ENCODE measurements at regions not wholly inside any gene's neighbourhood (a gene's known extent, or its start where the extent isn't known, plus 50 kb on each side); places are given as distances from the start of the nearest gene placed in this dataset.

DNA sequence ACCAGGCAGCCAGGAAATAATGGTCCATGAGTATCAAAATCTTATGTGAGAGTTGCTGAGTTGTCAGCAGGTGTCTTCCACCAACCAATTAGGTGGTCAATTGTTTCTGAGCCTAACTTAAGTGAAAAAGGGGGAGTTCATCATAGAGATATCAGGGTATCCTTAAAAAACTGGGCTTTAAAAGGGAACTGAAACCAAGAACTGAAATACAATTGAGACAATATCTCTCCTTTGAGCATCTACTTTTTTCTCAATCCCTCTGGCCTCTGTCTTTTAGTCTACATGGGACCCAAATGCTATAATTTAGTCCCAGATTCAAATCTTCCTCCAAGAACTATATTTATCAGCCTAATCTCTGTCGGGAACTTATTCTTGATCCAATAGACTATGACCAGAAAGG lies 201.0 kb downstream of the BTG1 start:
- ATAC-seq (no peak), DNase-seq (no peak)
- intact Hi-C loops (cut with micrococcal nuclease), result no loop called here

DNA sequence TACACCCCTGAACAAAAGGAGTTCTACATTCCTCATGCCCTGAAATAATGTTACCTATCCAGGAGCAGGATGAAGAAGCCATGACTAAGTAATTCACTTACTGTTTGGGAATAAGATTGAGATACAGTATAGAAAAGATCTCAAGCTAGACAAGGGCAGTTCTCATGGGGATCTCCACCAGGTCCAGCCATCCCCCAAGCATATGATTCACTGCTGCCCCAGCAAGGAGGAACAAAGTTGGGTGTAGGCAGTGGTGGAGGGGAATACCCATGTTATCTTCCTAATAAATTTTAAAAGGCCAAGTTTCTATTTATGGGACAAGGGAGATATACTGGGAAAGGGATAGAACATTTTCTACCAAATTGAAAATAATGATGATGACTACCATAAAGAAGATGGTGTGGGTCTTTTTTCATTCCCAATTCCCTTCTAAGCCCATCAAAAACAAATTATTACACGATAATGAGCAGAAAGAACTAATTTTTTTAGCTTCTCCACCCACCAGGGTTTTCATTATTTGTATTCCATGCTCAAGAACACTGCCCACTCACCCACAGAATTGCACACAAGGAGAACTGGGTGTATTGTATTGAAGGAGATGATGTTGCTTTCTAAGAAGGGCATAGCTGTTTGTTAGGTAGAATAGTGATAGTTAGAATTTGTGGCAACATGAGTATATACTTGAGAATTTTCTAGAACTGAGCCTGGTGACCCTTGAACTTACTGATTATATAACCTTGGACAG lies 204.6 kb downstream of the BTG1 start:
- ATAC-seq (no peak), DNase-seq (no peak)
- intact Hi-C loops (cut with micrococcal nuclease), result no loop called here

DNA sequence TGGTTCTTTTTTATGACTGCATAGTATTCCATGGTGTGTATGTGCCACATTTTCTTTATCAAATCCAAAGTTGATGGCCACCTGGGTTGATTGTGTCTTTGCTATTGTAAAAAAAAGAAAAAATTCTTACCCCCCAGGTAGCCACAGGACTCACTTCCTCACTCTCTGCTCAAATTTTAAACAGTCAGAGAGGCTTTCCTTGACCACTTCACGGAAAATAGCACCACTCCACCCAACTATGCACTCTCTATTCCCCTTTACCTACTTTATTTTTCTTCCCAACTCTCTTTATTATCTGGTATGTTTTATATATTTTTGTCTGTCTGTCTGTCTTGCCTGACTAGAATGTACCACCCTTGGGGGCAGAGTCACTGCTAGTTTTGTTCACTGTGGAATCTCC lies 205.3 kb downstream of the BTG1 start:
- DNase-seq, result no peak
- ATAC-seq, result no peak
- intact Hi-C loops (cut with micrococcal nuclease), result no loop called here

GRCh38 chr12:91937706-91938105 lies 207.9 kb downstream of the BTG1 start:
- DNase-seq (no peak), ATAC-seq (no peak)
- intact Hi-C loops (cut with micrococcal nuclease), result no loop called here

- intact Hi-C loops (cut with micrococcal nuclease), result no loop called here
- no peak for ATAC-seq
- no peak for DNase-seq
Observed at GRCh38 chr12:91937009-91937408, 208.6 kb downstream of the BTG1 start.

DNA sequence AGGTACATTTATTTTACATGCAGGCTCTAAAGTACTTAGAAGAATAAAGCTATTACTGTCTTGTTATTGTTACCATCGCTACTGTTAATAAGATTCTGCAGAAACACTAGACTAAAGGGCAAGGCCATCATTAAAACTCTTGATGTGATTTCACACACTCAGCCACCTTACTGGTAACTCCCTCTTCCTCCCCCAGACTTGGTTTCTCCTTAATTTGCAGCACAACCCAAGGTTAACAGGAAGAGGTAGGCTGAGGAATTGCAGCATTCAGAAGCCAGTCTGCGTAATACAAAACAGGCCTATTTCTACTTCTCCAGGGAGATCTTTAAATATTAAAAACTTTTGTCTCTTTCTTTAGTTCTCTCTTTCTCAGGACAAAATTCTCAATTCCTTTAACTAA lies 210.3 kb downstream of the BTG1 start:
- no peak for ATAC-seq
- intact Hi-C loops (cut with micrococcal nuclease), result no loop called here
- DNase-seq, result no peak

DNA sequence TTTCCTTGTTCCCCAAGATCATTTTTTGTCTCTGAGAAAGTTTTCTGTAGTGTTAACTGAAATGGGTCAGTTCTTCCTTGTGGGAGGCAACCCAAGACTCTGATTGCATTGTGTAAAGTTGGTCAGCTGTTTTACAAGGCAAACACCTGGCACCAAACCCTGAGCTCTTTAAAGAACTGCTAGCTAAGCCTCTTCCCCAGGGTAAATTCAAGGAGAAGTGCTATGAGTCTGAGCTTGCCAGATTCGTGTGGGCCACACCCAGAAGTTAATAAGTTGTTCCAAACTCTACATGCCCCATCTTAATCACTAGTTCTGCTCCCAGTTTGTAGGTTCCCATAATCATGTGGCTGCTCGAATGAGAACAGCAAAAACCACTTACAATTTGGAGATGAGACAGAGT lies 214.5 kb downstream of the BTG1 start:
- ATAC-seq (peak; percentile 79), DNase-seq (peak; percentile 15)
- intact Hi-C loops (cut with micrococcal nuclease), result no loop called here

- intact Hi-C loops (cut with micrococcal nuclease), result no loop called here
- ATAC-seq (no peak), DNase-seq (no peak)
Observed at GRCh38 chr12:91928501-91928900, 217.1 kb downstream of the BTG1 start.

GRCh38 chr12:91926848-91927247 lies 218.8 kb downstream of the BTG1 start:
- intact Hi-C loops (cut with micrococcal nuclease), result no loop called here
- ATAC-seq (no peak), DNase-seq (no peak)

DNA sequence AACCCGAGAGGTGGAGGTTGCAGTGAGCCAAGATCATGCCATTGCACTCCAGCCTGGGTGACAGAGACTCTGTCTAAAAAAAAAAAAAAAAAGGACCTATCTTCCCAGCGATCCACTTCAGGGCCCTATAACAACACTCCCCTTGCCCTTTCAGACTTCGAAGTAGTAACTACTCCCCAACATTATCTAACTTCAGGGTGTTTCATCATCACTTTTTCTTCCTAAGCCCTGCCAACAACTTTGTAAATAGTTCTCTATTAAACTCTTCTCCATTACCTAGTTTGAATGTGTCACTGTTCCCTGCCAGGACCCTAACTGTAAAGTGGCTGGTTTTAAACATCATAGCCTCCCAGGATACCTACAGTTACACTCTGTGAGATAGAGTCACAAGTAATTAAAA lies 220.8 kb downstream of the BTG1 start:
- no peak for ATAC-seq
- no peak for DNase-seq
- intact Hi-C loops (cut with micrococcal nuclease), result no loop called here

GRCh38 chr12:91923864-91924263 lies 221.8 kb downstream of the BTG1 start:
- ATAC-seq (no peak), DNase-seq (peak; percentile 20)
- intact Hi-C loops (cut with micrococcal nuclease), result no loop called here

DNA sequence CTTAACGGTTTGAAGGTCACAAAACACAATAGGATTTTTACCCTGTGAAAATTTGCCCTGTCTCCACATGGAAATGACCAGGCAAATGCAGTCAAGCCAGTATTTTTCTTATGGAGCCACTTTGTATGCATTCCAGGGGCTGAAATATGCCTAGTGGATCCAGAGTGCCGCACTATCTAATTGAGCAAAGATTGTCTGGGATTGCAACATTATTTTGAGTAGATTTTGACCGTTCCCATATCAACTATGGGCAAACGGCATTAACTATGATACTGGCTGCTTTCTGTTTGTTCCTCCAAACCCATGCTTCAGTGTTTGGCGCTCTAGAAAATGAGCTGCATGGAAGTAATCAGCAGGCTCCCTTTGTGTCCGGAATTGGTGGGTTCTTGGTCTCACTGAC lies 223.0 kb downstream of the BTG1 start:
- no peak for ATAC-seq

GRCh38 chr12:91922139-91922538 lies 223.5 kb downstream of the BTG1 start:
- intact Hi-C loops (cut with micrococcal nuclease), result no loop called here
- no peak for ATAC-seq

More for the DNA sequence above, 223.0 kb downstream of the BTG1 start:
- no peak for DNase-seq
- intact Hi-C loops (cut with micrococcal nuclease), result no loop called here

DNA sequence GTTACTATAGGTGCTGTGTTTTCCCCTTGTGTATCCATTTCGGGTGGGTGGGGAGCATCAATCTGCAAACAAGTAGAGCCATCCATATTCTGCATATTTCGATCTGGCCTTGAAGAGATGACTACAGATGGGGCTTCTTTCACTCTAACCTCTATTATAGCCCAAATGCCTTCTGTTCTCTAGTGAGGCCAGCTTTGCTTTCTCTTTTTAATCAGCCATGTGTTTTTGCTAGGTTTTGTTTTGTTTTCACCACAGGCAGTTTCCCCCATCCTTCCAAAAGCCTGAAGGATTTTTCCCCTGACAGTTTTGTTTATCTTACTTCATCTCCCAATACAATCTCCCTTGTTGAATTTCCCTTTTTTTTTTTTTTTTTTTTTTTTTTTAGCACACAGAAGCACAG lies 224.1 kb downstream of the BTG1 start:
- DNase-seq (no peak), ATAC-seq (no peak)
- intact Hi-C loops (cut with micrococcal nuclease), result no loop called here

More at GRCh38 chr12:91922139-91922538, 223.5 kb downstream of the BTG1 start:
- DNase-seq, result no peak

GRCh38 chr12:91920741-91921140 lies 224.9 kb downstream of the BTG1 start:
- no peak for ATAC-seq
- intact Hi-C loops (cut with micrococcal nuclease), result no loop called here
- no peak for DNase-seq

DNA sequence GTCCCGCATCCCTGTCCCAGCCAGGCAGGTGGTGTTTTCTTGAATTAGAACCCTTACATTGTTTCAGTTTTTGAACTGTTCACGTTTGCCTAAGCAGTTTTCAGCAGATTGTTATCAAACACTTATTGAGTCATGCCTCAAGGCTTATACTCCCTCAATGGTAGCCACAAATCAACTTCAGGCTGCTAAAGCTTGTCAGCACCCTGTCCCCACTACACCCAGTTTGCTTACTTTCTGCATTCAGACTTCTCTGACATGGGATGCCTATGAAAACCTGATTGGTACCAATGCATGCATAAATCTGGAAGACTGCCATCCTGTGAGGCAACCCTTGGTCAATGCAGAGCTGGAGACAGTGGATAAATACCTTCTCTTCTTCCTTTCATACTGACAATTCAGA lies 225.4 kb downstream of the BTG1 start:
- DNase-seq (no peak), ATAC-seq (no peak)
- intact Hi-C loops (cut with micrococcal nuclease), result no loop called here

- DNase-seq (no peak), ATAC-seq (no peak)
- intact Hi-C loops (cut with micrococcal nuclease), result no loop called here
Observed at GRCh38 chr12:91918431-91918830, 227.2 kb downstream of the BTG1 start.

GRCh38 chr12:91914701-91915100 lies 230.9 kb downstream of the BTG1 start:
- DNase-seq, result no peak
- intact Hi-C loops (cut with micrococcal nuclease), result no loop called here
- no peak for ATAC-seq

- intact Hi-C loops (cut with micrococcal nuclease), result no loop called here
- ATAC-seq (no peak), DNase-seq (no peak)
Observed at GRCh38 chr12:91913651-91914050, 232.0 kb downstream of the BTG1 start.

DNA sequence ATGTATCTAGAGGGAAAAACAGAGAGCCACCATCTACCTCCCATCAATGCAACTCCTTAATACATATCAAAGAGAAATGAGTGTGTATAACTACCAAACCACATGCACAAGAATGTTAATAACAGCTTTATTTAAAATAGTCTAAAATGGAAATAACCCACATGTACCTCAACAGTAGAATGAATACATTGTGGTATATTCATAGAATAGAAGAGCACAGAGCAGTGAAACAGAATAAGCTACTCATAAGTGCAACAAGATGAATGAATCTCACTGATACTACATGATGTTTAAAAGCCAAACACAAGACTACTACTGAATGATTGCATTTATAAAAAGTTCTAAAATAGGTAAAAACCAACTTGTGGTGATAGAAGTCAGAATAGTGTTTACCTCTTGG lies 232.5 kb downstream of the BTG1 start:
- intact Hi-C loops (cut with micrococcal nuclease), result no loop called here

GRCh38 chr12:91912178-91912577 lies 233.5 kb downstream of the BTG1 start:
- no peak for DNase-seq
- ATAC-seq, result no peak
- intact Hi-C loops (cut with micrococcal nuclease), result no loop called here

More for the DNA sequence above, 232.5 kb downstream of the BTG1 start:
- no peak for ATAC-seq
- DNase-seq, result no peak
